ENCODE measurements at regions not wholly inside any gene's neighbourhood (a gene's known extent, or its start where the extent isn't known, plus 50 kb on each side); places are given as distances from the start of the nearest gene placed in this dataset.

- no peak overlapping the region for H3K4me2 ChIP-seq (ENCODE audit: insufficient read depth in 1 of 2, low read depth in 2 of 2, low read length in 2 of 2)
- no peak overlapping the region for H3K14ac ChIP-seq (ENCODE audit: insufficient read length)
- POLR2A ChIA-PET (ENCODE audit: partially characterized antibody) = no interaction called here
- H3K79me1 ChIP-seq (ENCODE audit: low read depth, low read length) = no peaks in the 10 kb centered on the region
- no peak overlapping the region for H3K4me3 ChIP-seq (ENCODE audit: extremely low read depth in 1 of 4, insufficient read depth in 2 of 4, low read depth in 3 of 4, low read length in 4 of 4)
- H2AK5ac ChIP-seq (ENCODE audit: low read depth, low read length) = no peak overlapping the region
- H3K18ac ChIP-seq (ENCODE audit: extremely low read depth, low read length) = no peak overlapping the region
- FAIRE-seq (no peak), DNase-seq (ENCODE audit: low read depth in 1 of 2, low spot score in 2 of 2) (no peak)
- H2BK12ac ChIP-seq (ENCODE audit: low read depth, low read length) = no peak overlapping the region
- H3K27ac ChIP-seq (ENCODE audit: low read depth, low read length) = no peak overlapping the region
- no peak overlapping the region for H2BK20ac ChIP-seq (ENCODE audit: low read length)
- H4K5ac ChIP-seq (ENCODE audit: insufficient read length, low read depth, low read length) = no peak overlapping the region
- H4K20me1 ChIP-seq (replicated peaks in 1 of 2; ENCODE audit: control insufficient read depth in 1 of 2, insufficient read depth in 2 of 2, low read length in 2 of 2) = no peaks in the 10 kb centered on the region
- H3K4ac ChIP-seq (replicated peaks; ENCODE audit: insufficient read length, low read depth, low read length) = no peak overlapping the region
- 91% methylated on average over 7 of the region's 7 CpGs; no CpG with 5 or more reads in 1 of the 2 experiments for WGBS, 2 experiments (ENCODE audit: extremely low coverage in 1 of 2, insufficient coverage in 1 of 2, insufficient read length in 1 of 2, insufficient replicate concordance in 2 of 2, low coverage in 1 of 2, low lambda C conversion rate in 2 of 2, missing lambda C conversion rate in 1 of 2)
- no peaks in the 10 kb centered on the region for H3K23me2 ChIP-seq (ENCODE audit: low read depth, low read length)
- no peaks in the 10 kb centered on the region for H3K36me3 ChIP-seq (ENCODE audit: control insufficient read depth in 2 of 4, insufficient read depth in 4 of 4, low read length in 3 of 4)
- no peak overlapping the region for H2BK15ac ChIP-seq (ENCODE audit: low read length)
- CTCF ChIA-PET (ENCODE audit: partially characterized antibody) = no interaction called here
- no peaks in the 10 kb centered on the region for H3K79me2 ChIP-seq (ENCODE audit: control insufficient read depth in 1 of 2, insufficient read depth in 2 of 2, low read length in 2 of 2)
- no peak overlapping the region for H2BK5ac ChIP-seq (ENCODE audit: low read depth, low read length)
- no peak overlapping the region for H2BK120ac ChIP-seq (replicated peaks; ENCODE audit: low read depth, low read length)
- H3K56ac ChIP-seq (replicated peaks; ENCODE audit: insufficient read length, low read depth, low read length) = no peak overlapping the region
- no peaks in the 10 kb centered on the region; a peak in 1 of 7 replicates for H3K4me1 ChIP-seq (replicated peaks in 1 of 4; ENCODE audit: control insufficient read depth in 3 of 4, insufficient read depth in 4 of 4, low read length in 3 of 4)
- H2AFZ ChIP-seq (ENCODE audit: low read length) = no peak overlapping the region
- H3K9ac ChIP-seq (replicated peaks in 1 of 4; ENCODE audit: extremely low read depth in 1 of 4, low read depth in 3 of 4, low read length in 3 of 4) = no peak overlapping the region
- no peak overlapping the region for H4K8ac ChIP-seq (ENCODE audit: extremely low read depth, insufficient read depth, low read length)
- no peak overlapping the region for H3K23ac ChIP-seq (ENCODE audit: insufficient read length)
- no peak overlapping the region for H4K91ac ChIP-seq (replicated peaks; ENCODE audit: insufficient read length, low read length)
- peaks cover 0 to 2% (median 0%) of the 10 kb centered on the region in 4 experiments; a peak in 2 of 7 replicates for H3K27me3 ChIP-seq (replicated peaks in 1 of 4; ENCODE audit: control insufficient read depth in 3 of 4, extremely low read depth in 1 of 4, insufficient read depth in 3 of 4, low read length in 3 of 4)
- no peaks in the 10 kb centered on the region for H3K9me3 ChIP-seq (ENCODE audit: insufficient read depth in 2 of 2, low read depth in 1 of 2, low read length in 1 of 2)
- no peak for TF ChIP-seq PHF8 (conservative IDR thresholded peaks at IDR 0.05; ENCODE audit: low read depth, low read length)
- TF ChIP-seq SP4 (IDR thresholded peaks at IDR 0.05; ENCODE audit: low read length) = no peak
- no peak for TF ChIP-seq ASH2L (IDR thresholded peaks at IDR 0.05; ENCODE audit: low read length)
- TF ChIP-seq EGR1 (IDR thresholded peaks at IDR 0.05; ENCODE audit: borderline replicate concordance, low read depth, low read length) = no peak
- TF ChIP-seq POLR2A (IDR thresholded peaks at IDR 0.05; ENCODE audit: control extremely low read depth in 1 of 2, low read depth in 2 of 2, low read length in 2 of 2) = no peak
- TF ChIP-seq SP1 (IDR thresholded peaks at IDR 0.05; ENCODE audit: low read depth, low read length) = no peak
- TF ChIP-seq RNF2 (IDR thresholded peaks at IDR 0.05; ENCODE audit: borderline replicate concordance, low read depth, low read length, missing control alignments, poor library complexity, severe bottlenecking) = no peak
- no peak for TF ChIP-seq SP2 (IDR thresholded peaks at IDR 0.05; ENCODE audit: low read length)
- no peak for TF ChIP-seq SAP30 (IDR thresholded peaks at IDR 0.05; ENCODE audit: insufficient read depth, insufficient replicate concordance, low read length)
- no peak for TF ChIP-seq POU5F1 (IDR thresholded peaks at IDR 0.05; ENCODE audit: low read depth, low read length)
- no peak for TF ChIP-seq EP300 (IDR thresholded peaks at IDR 0.05; ENCODE audit: borderline replicate concordance in 1 of 2, low read depth in 2 of 2, low read length in 2 of 2)
- TF ChIP-seq CHD2 (IDR thresholded peaks at IDR 0.05; ENCODE audit: low read length) = no peak
- no peak for TF ChIP-seq RAD21 (IDR thresholded peaks at IDR 0.05 in 1 of 2, conservative IDR thresholded peaks at IDR 0.05 in 1 of 2; ENCODE audit: low read depth in 2 of 2, low read length in 2 of 2)
- no peak for TF ChIP-seq CBX8 (IDR thresholded peaks at IDR 0.05; ENCODE audit: borderline replicate concordance, low read depth, low read length)
- TF ChIP-seq RBBP5 (IDR thresholded peaks at IDR 0.05; ENCODE audit: borderline replicate concordance, low read depth, low read length) = no peak
- no peak for TF ChIP-seq JUN (IDR thresholded peaks at IDR 0.05; ENCODE audit: low read depth, low read length)
Measured at GRCh38 chr5:6286404-6286803, 91.9 kb downstream of the MED10 start.

All from H1 (cell line).